ENCODE measurements at regions not wholly inside any gene's neighbourhood (a gene's known extent, or its start where the extent isn't known, plus 50 kb on each side); places are given as distances from the start of the nearest gene placed in this dataset.
"Not testable (repeated sequence)": the region's sequence is repeated elsewhere in the genome, so short reads cannot be mapped to it uniquely, and the experiment has no call there.

GRCh38 chr17:445839-446238, 93.2 kb upstream of the RPH3AL start, which contains the start of gene RFLNB:
Gene RFLNB, minus strand, starts transcription at chr17:445939.
- POLR2A ChIA-PET; H3K27ac Mint-ChIP-seq; DNase-seq; ATAC-seq (ENCODE audit: low read depth); H3K9me3 Mint-ChIP-seq; H3K27me3 Mint-ChIP-seq: not testable (repeated sequence)
- H3K4me1 Mint-ChIP-seq, result peaks cover 13% of the 10 kb centered on the region
- H3K36me3 Mint-ChIP-seq, result peaks cover 43% of the 10 kb centered on the region
- peak within 1 kb of the TSS; percentile 23 for H3K4me3 Mint-ChIP-seq

- H3K9me3 Mint-ChIP-seq, result no peaks in the 10 kb centered on the region
- DNase-seq (no peak), ATAC-seq (ENCODE audit: low read depth) (no peak)
- peaks cover 15% of the 10 kb centered on the region for H3K4me1 Mint-ChIP-seq
- peaks cover 49% of the 10 kb centered on the region for H3K36me3 Mint-ChIP-seq
- no peak overlapping the region for H3K4me3 Mint-ChIP-seq
- H3K27ac Mint-ChIP-seq, result no peak overlapping the region
- POLR2A ChIA-PET, result interaction anchor here (0.7 kb wide), 1 partner anchor 26 kb away, joined by 3 read pairs; no protein-coding TSS in a partner anchor
- H3K27me3 Mint-ChIP-seq, result no peaks in the 10 kb centered on the region
These were observed 92.4 kb upstream of the RPH3AL start for GRCh38 chr17:444879-445454.

- no peak overlapping the region for H3K27ac Mint-ChIP-seq
- H3K9me3 Mint-ChIP-seq, result no peaks in the 10 kb centered on the region
- DNase-seq, result no peak
- no peak overlapping the region for H3K4me3 Mint-ChIP-seq
- no peaks in the 10 kb centered on the region for H3K27me3 Mint-ChIP-seq
- H3K36me3 Mint-ChIP-seq, result peaks cover 63% of the 10 kb centered on the region
- peaks cover 15% of the 10 kb centered on the region for H3K4me1 Mint-ChIP-seq
- POLR2A ChIA-PET, result interaction anchor here (1.3 to 2.8 kb wide), 3 partner anchors 27 to 46 kb away, joined by 4 to 11 read pairs (median 6); no protein-coding TSS in a partner anchor
- no peak for ATAC-seq (ENCODE audit: low read depth)
These were observed 90.5 kb upstream of the RPH3AL start for GRCh38 chr17:443109-443508.

- Mint-ChIP-seq H3K27me3 (no peaks in the 10 kb centered on the region), H3K36me3 (peaks cover 62% of the 10 kb centered on the region), H3K4me1 (peaks cover 3% of the 10 kb centered on the region), H3K9me3 (peaks cover 7% of the 10 kb centered on the region), H3K27ac (no peak overlapping the region), H3K4me3 (no peak overlapping the region)
- POLR2A ChIA-PET, result interaction anchor here (1.0 to 2.8 kb wide), 2 partner anchors 22 to 25 kb away, joined by 3 to 11 read pairs; no protein-coding TSS in a partner anchor
- ATAC-seq (ENCODE audit: low read depth) (no peak), DNase-seq (no peak)
These were observed 88.7 kb upstream of the RPH3AL start for GRCh38 chr17:441155-441950.

GRCh38 chr17:438191-438590, 85.6 kb upstream of the RPH3AL start:
- ATAC-seq (ENCODE audit: low read depth), result no peak
- H3K4me1 Mint-ChIP-seq, result peaks cover 5% of the 10 kb centered on the region
- POLR2A ChIA-PET, result interaction anchor here (1.2 kb wide), 1 partner anchor 51 kb away, joined by 3 read pairs; no protein-coding TSS in a partner anchor
- peaks cover 63% of the 10 kb centered on the region for H3K36me3 Mint-ChIP-seq
- H3K9me3 Mint-ChIP-seq, result peaks cover 18% of the 10 kb centered on the region
- no peak for DNase-seq
- H3K4me3 Mint-ChIP-seq, result no peak overlapping the region
- H3K27ac Mint-ChIP-seq, result no peak overlapping the region
- no peaks in the 10 kb centered on the region for H3K27me3 Mint-ChIP-seq

- POLR2A ChIA-PET, result no interaction called here
- H3K36me3 Mint-ChIP-seq, result peaks cover 59% of the 10 kb centered on the region
- peaks cover 5% of the 10 kb centered on the region for H3K4me1 Mint-ChIP-seq
- no peak for DNase-seq
- peaks cover 20% of the 10 kb centered on the region for H3K9me3 Mint-ChIP-seq
- H3K27me3 Mint-ChIP-seq, result no peaks in the 10 kb centered on the region
- no peak for ATAC-seq (ENCODE audit: low read depth)
- H3K4me3 Mint-ChIP-seq, result no peak overlapping the region
- no peak overlapping the region for H3K27ac Mint-ChIP-seq
These were observed 84.9 kb upstream of the RPH3AL start for GRCh38 chr17:437545-437944.

- DNase-seq (no peak), ATAC-seq (ENCODE audit: low read depth) (no peak)
- Mint-ChIP-seq H3K9me3 (peaks cover 22% of the 10 kb centered on the region), H3K36me3 (peaks cover 52% of the 10 kb centered on the region), H3K27ac (no peak overlapping the region), H3K27me3 (no peaks in the 10 kb centered on the region), H3K4me1 (peaks cover 5% of the 10 kb centered on the region), H3K4me3 (no peak overlapping the region)
- POLR2A ChIA-PET, result no interaction called here
These were observed 84.0 kb upstream of the RPH3AL start for GRCh38 chr17:436571-436970.

- H3K27me3 Mint-ChIP-seq; ATAC-seq (ENCODE audit: low read depth); DNase-seq; H3K4me1 Mint-ChIP-seq; H3K4me3 Mint-ChIP-seq: not testable (repeated sequence)
- peaks cover 30% of the 10 kb centered on the region for H3K9me3 Mint-ChIP-seq
- peak overlapping the region; percentile 34 for H3K27ac Mint-ChIP-seq
- POLR2A ChIA-PET, result interaction anchor here (0.6 kb wide), 1 partner anchor 121 kb away, joined by 5 read pairs; no protein-coding TSS in a partner anchor
- H3K36me3 Mint-ChIP-seq, result peaks cover 29% of the 10 kb centered on the region
These were observed 79.9 kb upstream of the RPH3AL start for GRCh38 chr17:432471-432870.

- DNase-seq, result no peak
- Mint-ChIP-seq H3K9me3 (peaks cover 23% of the 10 kb centered on the region), H3K27ac (no peak overlapping the region), H3K4me1 (peaks cover 4% of the 10 kb centered on the region), H3K4me3 (no peak overlapping the region), H3K27me3 (peaks cover 2% of the 10 kb centered on the region), H3K36me3 (peaks cover 22% of the 10 kb centered on the region)
- POLR2A ChIA-PET, result no interaction called here
- ATAC-seq (ENCODE audit: low read depth), result no peak
These were observed 78.9 kb upstream of the RPH3AL start for GRCh38 chr17:431494-431893.

- DNase-seq, result no peak
- H3K27me3 Mint-ChIP-seq, result peaks cover 2% of the 10 kb centered on the region
- no peak overlapping the region for H3K27ac Mint-ChIP-seq
- peaks cover 14% of the 10 kb centered on the region for H3K9me3 Mint-ChIP-seq
- POLR2A ChIA-PET, result no interaction called here
- H3K4me3 Mint-ChIP-seq, result no peak overlapping the region
- H3K36me3 Mint-ChIP-seq, result peaks cover 13% of the 10 kb centered on the region
- ATAC-seq (ENCODE audit: low read depth), result no peak
- H3K4me1 Mint-ChIP-seq, result peaks cover 4% of the 10 kb centered on the region
These were observed 77.0 kb upstream of the RPH3AL start for GRCh38 chr17:429589-429988.

GRCh38 chr17:428414-428813, 75.8 kb upstream of the RPH3AL start:
- DNase-seq (no peak), ATAC-seq (ENCODE audit: low read depth) (no peak)
- peaks cover 13% of the 10 kb centered on the region for H3K9me3 Mint-ChIP-seq
- POLR2A ChIA-PET, result no interaction called here
- H3K27me3 Mint-ChIP-seq, result peaks cover 2% of the 10 kb centered on the region
- H3K36me3 Mint-ChIP-seq, result peaks cover 10% of the 10 kb centered on the region
- H3K4me1 Mint-ChIP-seq, result peaks cover 3% of the 10 kb centered on the region
- no peak overlapping the region for H3K27ac Mint-ChIP-seq
- no peak overlapping the region for H3K4me3 Mint-ChIP-seq

- POLR2A ChIA-PET, result no interaction called here
- H3K9me3 Mint-ChIP-seq, result peaks cover 12% of the 10 kb centered on the region
- peaks cover 10% of the 10 kb centered on the region for H3K36me3 Mint-ChIP-seq
- H3K4me1 Mint-ChIP-seq, result peaks cover 4% of the 10 kb centered on the region
- no peak overlapping the region for H3K4me3 Mint-ChIP-seq
- no peak for ATAC-seq (ENCODE audit: low read depth)
- peaks cover 2% of the 10 kb centered on the region for H3K27me3 Mint-ChIP-seq
- DNase-seq, result no peak
- H3K27ac Mint-ChIP-seq, result no peak overlapping the region
These were observed 75.3 kb upstream of the RPH3AL start for GRCh38 chr17:427891-428290.

GRCh38 chr17:427327-427726, 74.7 kb upstream of the RPH3AL start:
- Mint-ChIP-seq H3K27ac (no peak overlapping the region), H3K36me3 (peaks cover 7% of the 10 kb centered on the region), H3K9me3 (peaks cover 10% of the 10 kb centered on the region), H3K4me3 (no peak overlapping the region), H3K4me1 (peaks cover 4% of the 10 kb centered on the region), H3K27me3 (peaks cover 4% of the 10 kb centered on the region)
- POLR2A ChIA-PET, result no interaction called here
- DNase-seq (no peak), ATAC-seq (ENCODE audit: low read depth) (no peak)
